Activated effector memory CD4-positive, alpha-beta T cell treated with Interleukin-2 at 50 U/mL for 16 hours (primary cell): ENCODE measurements at regions not wholly inside any gene's neighbourhood (a gene's known extent, or its start where the extent isn't known, plus 50 kb on each side); places are given as distances from the start of the nearest gene placed in this dataset.

Experiments used
- DNase-seq: peaks from one replicate; pipeline ENCODE4 v3.0.0-alpha.2; 2020

DNA sequence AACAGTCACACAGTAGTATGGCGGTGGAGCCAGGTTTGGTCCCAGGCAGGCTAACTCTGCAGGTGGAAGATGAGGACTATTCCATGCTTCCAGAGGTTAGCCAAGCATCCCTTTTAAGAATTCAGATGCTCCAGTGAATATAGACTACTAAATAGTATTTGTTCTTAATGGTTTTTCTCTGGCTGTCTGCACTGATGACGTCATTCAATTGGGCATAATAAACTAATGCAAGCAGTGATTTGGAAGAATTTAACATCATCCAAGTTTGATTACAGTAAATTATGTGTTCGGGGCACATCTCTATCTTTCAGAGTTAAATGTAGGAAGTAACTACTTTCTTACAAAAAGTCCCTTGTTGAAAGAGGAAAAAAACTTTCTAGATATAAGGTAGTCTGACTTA lies 78.8 kb upstream of the RND3 start:
- no peak for DNase-seq

- DNase-seq: no peak
Measured at GRCh38 chr2:150561076-150561475, 73.6 kb upstream of the RND3 start.

DNA sequence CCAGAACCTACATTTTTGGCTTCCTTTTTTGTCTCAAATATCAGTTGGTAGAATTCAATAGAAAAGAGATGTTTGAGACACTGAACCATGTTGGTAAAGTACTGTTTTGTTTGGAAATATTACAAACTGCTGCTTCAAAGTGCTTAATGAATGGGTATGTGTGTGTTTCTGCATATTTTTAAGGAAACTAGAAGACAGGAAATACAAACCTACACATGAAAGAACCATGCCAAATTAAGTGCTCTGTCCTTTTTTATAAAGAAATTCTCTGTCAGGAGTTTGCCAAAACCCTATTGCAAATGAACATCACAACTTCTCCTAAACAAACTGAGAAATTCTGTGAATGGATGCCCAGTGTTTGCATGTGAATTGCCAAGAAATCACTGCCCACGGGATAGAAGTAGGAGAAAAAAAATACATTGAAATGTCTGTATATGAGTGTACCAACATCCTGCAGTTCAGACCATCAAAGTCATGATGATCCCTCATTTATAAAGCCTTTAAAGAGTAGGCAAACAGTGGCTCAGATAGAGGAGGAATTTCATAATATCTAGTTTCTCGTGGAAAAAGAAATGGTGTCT lies 69.6 kb upstream of the RND3 start:
- no peak for DNase-seq

DNA sequence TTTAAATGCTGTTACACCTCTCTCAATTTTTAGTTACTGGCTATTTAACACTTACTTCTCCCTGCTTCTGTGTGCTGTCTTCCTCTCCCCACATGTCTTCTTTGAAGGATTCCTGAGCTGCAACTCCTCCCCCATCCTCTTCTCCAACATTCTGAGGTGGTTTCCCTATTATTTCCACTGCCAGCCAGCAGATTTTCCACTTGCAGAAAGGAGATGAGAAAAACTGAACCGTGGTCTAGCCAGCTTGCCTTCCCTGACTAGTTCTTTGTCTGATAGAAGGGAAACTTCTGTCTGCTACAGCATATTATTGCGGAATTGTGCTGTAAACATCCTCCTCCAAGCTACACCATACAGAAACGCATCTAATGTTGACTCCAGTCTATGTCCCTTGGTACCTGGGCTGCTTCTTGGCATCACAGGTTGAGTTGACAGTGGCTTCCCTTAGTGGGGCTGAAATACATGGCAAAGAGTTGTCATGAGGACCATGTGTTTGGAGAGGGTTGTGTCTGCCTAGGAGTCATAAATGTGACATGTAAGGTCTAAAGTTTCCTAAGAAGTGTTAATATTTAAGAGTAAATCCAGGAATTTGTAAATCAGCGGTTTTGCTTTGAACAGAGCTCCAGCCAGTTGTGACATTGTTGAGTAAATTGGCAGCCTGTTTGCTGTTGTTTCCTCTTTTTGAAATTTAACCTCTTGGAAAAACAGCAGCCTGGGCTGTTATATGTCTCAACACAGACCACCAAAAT lies 68.3 kb upstream of the RND3 start:
- DNase-seq: no peak

DNA sequence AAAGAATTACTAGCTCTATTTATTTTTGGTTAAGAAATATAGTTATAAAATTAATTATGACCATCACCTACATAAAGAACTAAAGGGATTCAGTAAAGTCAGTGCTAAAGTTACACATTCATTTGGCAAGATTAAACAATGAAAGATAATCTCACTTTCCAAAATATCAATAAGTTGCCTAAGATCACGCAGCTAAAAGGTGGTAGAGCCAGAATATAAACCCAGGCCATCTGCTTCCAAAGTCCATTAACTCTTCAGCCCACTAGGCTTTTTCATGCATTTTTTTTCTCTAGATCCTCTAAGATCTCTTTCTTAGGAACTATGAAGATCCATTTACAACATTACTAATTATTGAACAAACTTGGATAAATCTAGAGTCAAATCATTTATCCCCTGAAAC lies 66.6 kb upstream of the RND3 start:
- DNase-seq: no peak

DNA sequence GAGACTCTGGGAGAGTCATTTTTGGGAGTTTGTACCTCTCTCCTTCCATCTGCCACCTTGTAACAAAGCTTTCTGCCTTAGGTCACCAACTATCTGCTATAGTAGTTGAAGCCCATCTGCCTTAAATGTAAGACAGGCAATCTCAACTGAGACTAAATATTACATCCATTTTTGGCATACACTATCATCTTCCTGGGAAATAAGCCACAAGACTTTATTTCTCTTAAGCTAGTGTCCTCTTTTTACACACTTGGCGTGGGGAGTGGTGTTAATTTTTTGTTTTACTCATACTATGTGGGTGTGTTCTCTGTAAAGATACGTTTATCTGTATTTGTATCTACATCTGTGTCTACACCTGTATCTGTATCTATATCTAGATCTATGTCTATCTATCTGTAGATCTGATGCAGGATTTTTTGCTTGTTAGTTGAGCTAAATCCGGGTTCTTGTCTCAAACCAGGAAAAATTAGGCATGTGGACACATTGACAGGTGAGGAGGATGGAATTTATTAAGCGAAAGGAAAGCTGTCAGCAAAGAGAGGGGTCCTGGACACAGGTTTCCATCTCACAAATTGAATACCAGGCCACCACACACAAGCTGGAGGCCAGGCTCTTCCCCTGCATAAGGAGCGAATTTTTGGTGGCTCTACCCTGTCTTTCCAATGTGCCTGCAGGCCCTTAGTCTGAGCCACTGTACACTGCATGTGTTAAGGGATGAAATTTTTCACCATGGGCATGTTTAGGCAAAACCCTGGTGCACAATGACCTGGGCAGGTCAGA lies 64.8 kb upstream of the RND3 start:
- DNase-seq: no peak

GRCh38 chr2:150549381-150549780 lies 61.9 kb upstream of the RND3 start:
- no peak for DNase-seq

GRCh38 chr2:150548527-150548926 lies 61.1 kb upstream of the RND3 start:
- no peak for DNase-seq

GRCh38 chr2:150545916-150546315 lies 58.4 kb upstream of the RND3 start:
- DNase-seq: no peak

- no peak for DNase-seq
Measured at GRCh38 chr2:150544731-150545130, 57.3 kb upstream of the RND3 start.

DNA sequence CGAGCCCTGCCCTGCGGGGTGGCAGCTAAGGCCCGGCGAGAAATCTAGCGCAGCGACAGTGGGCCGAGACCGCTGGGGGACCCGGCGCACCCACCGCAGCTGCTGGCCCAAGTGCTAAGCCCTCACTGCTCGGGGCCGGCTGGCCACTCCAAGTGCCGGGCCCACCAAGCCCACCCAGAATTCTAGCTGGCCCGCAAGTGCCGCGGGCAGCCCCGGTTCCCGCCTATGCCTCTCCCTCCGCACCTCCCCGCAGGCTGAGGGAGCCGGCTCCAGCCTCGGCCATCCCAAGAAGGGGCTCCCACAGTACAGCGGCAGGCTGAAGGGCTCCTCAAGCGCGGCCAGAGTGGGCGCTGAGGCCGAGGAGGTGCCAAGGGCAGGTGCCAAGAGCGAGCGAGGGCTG lies 55.2 kb upstream of the RND3 start:
- no peak for DNase-seq

GRCh38 chr2:150542172-150542571 lies 54.7 kb upstream of the RND3 start:
- no peak for DNase-seq

- no peak for DNase-seq
Measured at GRCh38 chr2:150538651-150539201, 51.3 kb upstream of the RND3 start.
